DOHH2 (cell line): ENCODE measurements at regions not wholly inside any gene's neighbourhood (a gene's known extent, or its start where the extent isn't known, plus 50 kb on each side); places are given as distances from the start of the nearest gene placed in this dataset.

ENCODE experiments used
- H3F3A ChIP-seq: fragments of 200-600 bp; sonication (generic), shearing (Covaris generic); 2 replicates; pipeline ENCODE4 v1.6.0; 2016; ENCODE audit warnings: antibody characterized with exemption, mild to moderate bottlenecking; ENCODE audit not compliant: control insufficient read depth, insufficient read depth
- H3K27ac ChIP-seq: fragments of 200-600 bp; sonication (generic); 2 replicates; pipeline ENCODE4 v1.5.1; 2014; ENCODE audit warnings: low read depth, mild to moderate bottlenecking, low read length, moderate library complexity
- H3K27me3 ChIP-seq: fragments of 200-600 bp; sonication (generic); 2 replicates; pipeline ENCODE4 v1.6.1; 2014; ENCODE audit warnings: mild to moderate bottlenecking, low read length, mixed read lengths; ENCODE audit not compliant: control insufficient read depth
- H3K36me3 ChIP-seq: fragments of 200-600 bp; sonication (generic); 2 replicates; pipeline ENCODE4 v1.6.1; 2014; ENCODE audit warnings: mild to moderate bottlenecking, low read length, moderate library complexity, mixed read lengths; ENCODE audit not compliant: control insufficient read depth
- H3K4me1 ChIP-seq: fragments of 200-600 bp; sonication (generic); 2 replicates; pipeline ENCODE4 v1.6.1; 2014; ENCODE audit warnings: mild to moderate bottlenecking, low read length, mixed read lengths; ENCODE audit not compliant: control insufficient read depth
- H3K4me2 ChIP-seq: fragments of 200-600 bp; sonication (generic); 2 replicates; pipeline ENCODE4 v1.6.0; 2014; ENCODE audit warnings: mild to moderate bottlenecking, low read length, moderate library complexity
- H3K4me3 ChIP-seq: fragments of 200-600 bp; sonication (generic); 2 replicates; pipeline ENCODE4 v1.5.1; 2014; ENCODE audit warnings: mild to moderate bottlenecking, low read length, mixed read lengths
- H3K79me2 ChIP-seq: fragments of 200-600 bp; sonication (generic); 2 replicates; pipeline ENCODE4 v1.6.1; 2014; ENCODE audit warnings: mild to moderate bottlenecking, low read length, mixed read lengths; ENCODE audit not compliant: control insufficient read depth
- H3K9me2 ChIP-seq: fragments of 200-600 bp; sonication (generic); replicated peaks from 2 replicates; pipeline ENCODE4 v1.6.1; 2014; ENCODE audit warnings: mild to moderate bottlenecking, low read length, mixed read lengths; ENCODE audit not compliant: control insufficient read depth
- H3K9me3 ChIP-seq: fragments of 200-600 bp; sonication (generic); 2 replicates; pipeline ENCODE4 v1.6.1; 2014; ENCODE audit warnings: antibody characterized with exemption, low read length, mixed read lengths; ENCODE audit not compliant: control insufficient read depth, insufficient read depth
- H4K20me1 ChIP-seq: fragments of 200-600 bp; sonication (generic); 2 replicates; pipeline ENCODE4 v1.6.0; 2014; ENCODE audit warnings: low read depth, mild to moderate bottlenecking, antibody characterized with exemption, low read length, moderate library complexity; ENCODE audit not compliant: control insufficient read depth, insufficient read depth
- CTCF ChIP-seq: fragments of 200-600 bp; sonication (generic); IDR thresholded peaks from one replicate; pipeline ENCODE4 v1.5.1; 2014; ENCODE audit warnings: antibody characterized with exemption, mild to moderate bottlenecking, low read depth, low read length; ENCODE audit not compliant: poor library complexity, severe bottlenecking
- EZH2phosphoT487 ChIP-seq: fragments of 200-600 bp; sonication (generic); IDR thresholded peaks from 2 replicates; pipeline ENCODE4 v1.6.1; 2017; ENCODE audit warnings: borderline replicate concordance, mild to moderate bottlenecking, antibody characterized with exemption, low read length, moderate library complexity, mixed read lengths

GRCh38 chr22:27295040-27295439 lies 506.5 kb downstream of the MN1 start:
- Histone ChIP-seq H3K4me3 (no peak overlapping the region), H3K27ac (no peak overlapping the region), H3K4me1 (no peaks in the 10 kb centered on the region), H3K36me3 (no peaks in the 10 kb centered on the region), H3K9me2 (no peaks in the 10 kb centered on the region), H3K27me3 (0 out of 2 replicates have a peak, but pooled peaks cover 6% of the 10 kb centered on the region), H3K79me2 (no peaks in the 10 kb centered on the region), H3F3A (no peaks in the 10 kb centered on the region), H4K20me1 (no peaks in the 10 kb centered on the region), H3K9me3 (no peaks in the 10 kb centered on the region), H3K4me2 (no peak overlapping the region)
- no peak for TF ChIP-seq EZH2phosphoT487
- no peak for TF ChIP-seq CTCF

- Histone ChIP-seq H3K27me3 (0 out of 2 replicates have a peak, but pooled peaks cover 6% of the 10 kb centered on the region), H3F3A (no peaks in the 10 kb centered on the region), H3K79me2 (no peaks in the 10 kb centered on the region), H3K27ac (no peak overlapping the region), H3K4me1 (no peaks in the 10 kb centered on the region), H3K4me3 (no peak overlapping the region), H3K9me2 (no peaks in the 10 kb centered on the region), H4K20me1 (no peaks in the 10 kb centered on the region), H3K4me2 (no peak overlapping the region), H3K9me3 (no peaks in the 10 kb centered on the region), H3K36me3 (no peaks in the 10 kb centered on the region)
- TF ChIP-seq CTCF (no peak), EZH2phosphoT487 (no peak)
Observed at GRCh38 chr22:27295605-27296004, 506.0 kb downstream of the MN1 start.

GRCh38 chr22:27296091-27296675 lies 505.4 kb downstream of the MN1 start:
- H3K27me3 ChIP-seq, result 0 out of 2 replicates have a peak, but pooled peaks cover 6% of the 10 kb centered on the region

More at GRCh38 chr22:27296091-27296675, 505.4 kb downstream of the MN1 start:
- Histone ChIP-seq H3K9me2 (no peaks in the 10 kb centered on the region), H3K4me1 (no peaks in the 10 kb centered on the region), H3K36me3 (no peaks in the 10 kb centered on the region), H3K27ac (no peak overlapping the region), H3K79me2 (no peaks in the 10 kb centered on the region), H3K4me3 (no peak overlapping the region), H3K4me2 (no peak overlapping the region), H3K9me3 (no peaks in the 10 kb centered on the region), H4K20me1 (no peaks in the 10 kb centered on the region), H3F3A (no peaks in the 10 kb centered on the region)
- TF ChIP-seq CTCF (no peak), EZH2phosphoT487 (no peak)
